CD4-positive, alpha-beta memory T cell (primary cell): ENCODE measurements at regions not wholly inside any gene's neighbourhood (a gene's known extent, or its start where the extent isn't known, plus 50 kb on each side); places are given as distances from the start of the nearest gene placed in this dataset.

Source experiments
- CTCF ChIA-PET: fragments of 350-600 bp; sonication (Branson Sonifier 250); formaldehyde crosslinking; loops from one replicate; lab custom pipeline; 2021; ENCODE audit warnings: inconsistent platforms; ENCODE audit not compliant: partially characterized antibody; lab: Charles Lee
- POLR2A ChIA-PET: fragments of 350-600 bp; sonication (Branson Sonifier 250); formaldehyde crosslinking; loops from one replicate; lab custom pipeline; 2021; ENCODE audit not compliant: partially characterized antibody; lab: Charles Lee
- DNase-seq, 5 donors: peaks; one replicate each; pipeline versions ENCODE4 v3.0.0 to v3.0.0-alpha.2; 2020 to 2022; ENCODE audit warnings: mixed read lengths in 1 of 5
- H3K27ac ChIP-seq: one replicate; pipeline ENCODE4 v1.7.0; 2013; ENCODE audit warnings: low read depth, low read length
- H3K27me3 ChIP-seq: 2 replicates; pipeline ENCODE4 v1.7.0; 2013; ENCODE audit warnings: mild to moderate bottlenecking, low read length, moderate library complexity; ENCODE audit not compliant: insufficient read depth
- H3K36me3 ChIP-seq: 2 replicates; pipeline ENCODE4 v1.7.0; 2013; ENCODE audit warnings: mild to moderate bottlenecking, low read length, moderate library complexity; ENCODE audit not compliant: insufficient read depth
- H3K4me1 ChIP-seq: 2 replicates; pipeline ENCODE4 v1.7.0; 2013; ENCODE audit warnings: mild to moderate bottlenecking, low read length, moderate library complexity; ENCODE audit not compliant: insufficient read depth
- H3K4me3 ChIP-seq, 2 donors: one replicate each; pipeline ENCODE4 v1.7.0; 2013; ENCODE audit warnings: low read length in 2 of 2, mild to moderate bottlenecking in 1 of 2
- H3K9me3 ChIP-seq, 2 donors: one replicate each; pipeline ENCODE4 v1.7.0; 2013; ENCODE audit warnings: low read length in 2 of 2, control low read depth in 1 of 2; ENCODE audit not compliant: control insufficient read depth in 1 of 2
- H3K27ac Mint-ChIP-seq, 7 donors: one replicate each; pipeline ENCODE4 v1.8.0; 2020 to 2021; ENCODE audit warnings: mixed read lengths in 7 of 7, mild to moderate bottlenecking in 6 of 7, inconsistent platforms in 3 of 7, moderate library complexity in 3 of 7
- H3K27me3 Mint-ChIP-seq, 2 donors: one replicate each; pipeline ENCODE4 v1.8.0; 2020 to 2021; ENCODE audit warnings: mixed read lengths in 2 of 2
- H3K36me3 Mint-ChIP-seq, 2 donors: one replicate each; pipeline ENCODE4 v1.8.0; 2020 to 2021; ENCODE audit warnings: mixed read lengths in 2 of 2, inconsistent platforms in 1 of 2, mild to moderate bottlenecking in 1 of 2
- H3K4me1 Mint-ChIP-seq, 4 donors: one replicate each; pipeline ENCODE4 v1.8.0; 2020 to 2021; ENCODE audit warnings: mixed read lengths in 4 of 4, mild to moderate bottlenecking in 1 of 4
- H3K4me3 Mint-ChIP-seq, 8 donors: one replicate each; pipeline ENCODE4 v1.8.0; 2020 to 2021; ENCODE audit warnings: mixed read lengths in 8 of 8, mild to moderate bottlenecking in 7 of 8, moderate library complexity in 6 of 8, inconsistent platforms in 3 of 8
- H3K9me3 Mint-ChIP-seq, 8 donors: one replicate each; pipeline ENCODE4 v1.8.0; 2020 to 2021; ENCODE audit warnings: mixed read lengths in 8 of 8, mild to moderate bottlenecking in 5 of 8, inconsistent platforms in 3 of 8, moderate library complexity in 1 of 8
- intact Hi-C: fragments of 100-400 bp; cut with micrococcal nuclease; formaldehyde crosslinking; loops from one replicate; pipeline ENCODE4 v1.15.1; 2023

GRCh38 chr13:99692854-99693253 lies 191.6 kb downstream of the TM9SF2 start:
- Histone ChIP-seq H3K9me3 (no peaks in the 10 kb centered on the region), H3K27me3 (no peaks in the 10 kb centered on the region), H3K27ac (no peak overlapping the region), H3K4me3 (no peak overlapping the region), H3K36me3 (no peaks in the 10 kb centered on the region), H3K4me1 (no peaks in the 10 kb centered on the region)
- DNase-seq, result no peak
- CTCF ChIA-PET, result no interaction called here
- peaks cover 0 to 23% of the 10 kb centered on the region in 2 donors for H3K36me3 Mint-ChIP-seq
- H3K9me3 Mint-ChIP-seq, result no peaks in the 10 kb centered on the region
- H3K4me3 Mint-ChIP-seq, result no peak overlapping the region
- peaks cover 0 to 1% (median 0%) of the 10 kb centered on the region in 4 donors for H3K4me1 Mint-ChIP-seq
- POLR2A ChIA-PET, result no interaction called here
- intact Hi-C loops, result no loop called here
- H3K27ac Mint-ChIP-seq, result no peak overlapping the region
- no peaks in the 10 kb centered on the region for H3K27me3 Mint-ChIP-seq

- no peaks in the 10 kb centered on the region for H3K9me3 ChIP-seq
- no peak overlapping the region for H3K27ac Mint-ChIP-seq
- no peaks in the 10 kb centered on the region for H3K9me3 Mint-ChIP-seq
- peaks cover 0 to 23% of the 10 kb centered on the region in 2 donors for H3K36me3 Mint-ChIP-seq
- ChIA-PET CTCF (interaction anchor here (2.5 kb wide), 1 partner anchor 35 kb away, joined by 6 read pairs; no protein-coding TSS in a partner anchor), POLR2A (no interaction called here)
- no peak overlapping the region for H3K27ac ChIP-seq
- no peak for DNase-seq
- no peaks in the 10 kb centered on the region for H3K36me3 ChIP-seq
- H3K4me3 ChIP-seq, result no peak overlapping the region
- peaks cover 0 to 1% (median 0%) of the 10 kb centered on the region in 4 donors for H3K4me1 Mint-ChIP-seq
- no peaks in the 10 kb centered on the region for H3K27me3 ChIP-seq
- no peak overlapping the region for H3K4me3 Mint-ChIP-seq
- H3K4me1 ChIP-seq, result no peaks in the 10 kb centered on the region
- H3K27me3 Mint-ChIP-seq, result no peaks in the 10 kb centered on the region
- intact Hi-C loops, result no loop called here
Observed at GRCh38 chr13:99691552-99691951, 190.3 kb downstream of the TM9SF2 start.

GRCh38 chr13:99690426-99691174 lies 189.3 kb downstream of the TM9SF2 start:
- H3K4me1 ChIP-seq, result no peaks in the 10 kb centered on the region
- Mint-ChIP-seq H3K4me1 (peaks cover 0 to 2% (median under 1%) of the 10 kb centered on the region in 4 donors), H3K4me3 (no peak overlapping the region), H3K27ac (no peak overlapping the region), H3K27me3 (no peaks in the 10 kb centered on the region), H3K9me3 (no peaks in the 10 kb centered on the region), H3K36me3 (peaks cover 0 to 23% of the 10 kb centered on the region in 2 donors)
- no peak overlapping the region for H3K27ac ChIP-seq
- no peaks in the 10 kb centered on the region for H3K9me3 ChIP-seq
- ChIA-PET POLR2A (no interaction called here), CTCF (interaction anchor here (2.5 kb wide), 1 partner anchor 34 kb away, joined by 6 read pairs; no protein-coding TSS in a partner anchor)
- DNase-seq, result no peak
- H3K27me3 ChIP-seq, result no peaks in the 10 kb centered on the region
- no peak overlapping the region for H3K4me3 ChIP-seq
- intact Hi-C loops, result no loop called here
- H3K36me3 ChIP-seq, result no peaks in the 10 kb centered on the region

GRCh38 chr13:99689955-99690354 lies 188.7 kb downstream of the TM9SF2 start:
- Mint-ChIP-seq H3K4me1 (peaks cover 0 to 2% (median under 1%) of the 10 kb centered on the region in 4 donors), H3K4me3 (no peak overlapping the region), H3K36me3 (peaks cover 0 to 23% of the 10 kb centered on the region in 2 donors), H3K27ac (no peak overlapping the region), H3K9me3 (no peaks in the 10 kb centered on the region), H3K27me3 (no peaks in the 10 kb centered on the region)
- intact Hi-C loops, result no loop called here
- Histone ChIP-seq H3K9me3 (no peaks in the 10 kb centered on the region), H3K4me3 (no peak overlapping the region), H3K27me3 (no peaks in the 10 kb centered on the region), H3K27ac (no peak overlapping the region), H3K4me1 (no peaks in the 10 kb centered on the region), H3K36me3 (no peaks in the 10 kb centered on the region)
- CTCF ChIA-PET, result interaction anchor here (2.5 kb wide), 1 partner anchor 34 kb away, joined by 6 read pairs; no protein-coding TSS in a partner anchor
- POLR2A ChIA-PET, result no interaction called here
- DNase-seq, result no peak

GRCh38 chr13:99688776-99689175 lies 187.5 kb downstream of the TM9SF2 start:
- intact Hi-C loops, result no loop called here
- Mint-ChIP-seq H3K9me3 (no peaks in the 10 kb centered on the region), H3K27me3 (no peaks in the 10 kb centered on the region), H3K27ac (no peak overlapping the region), H3K4me3 (no peak overlapping the region), H3K36me3 (peaks cover 0 to 15% of the 10 kb centered on the region in 2 donors), H3K4me1 (peaks cover 0 to 2% (median under 1%) of the 10 kb centered on the region in 4 donors)
- no peak for DNase-seq
- ChIA-PET CTCF (interaction anchor here (1.2 to 1.4 kb wide), 2 partner anchors 14 to 228 kb away, joined by 3 read pairs; no protein-coding TSS in a partner anchor), POLR2A (no interaction called here)
- Histone ChIP-seq H3K4me3 (no peak overlapping the region), H3K9me3 (no peaks in the 10 kb centered on the region), H3K27me3 (no peaks in the 10 kb centered on the region), H3K27ac (no peak overlapping the region), H3K36me3 (no peaks in the 10 kb centered on the region), H3K4me1 (no peaks in the 10 kb centered on the region)

GRCh38 chr13:99687723-99688397 lies 186.6 kb downstream of the TM9SF2 start:
- Mint-ChIP-seq H3K9me3 (no peaks in the 10 kb centered on the region), H3K27me3 (no peaks in the 10 kb centered on the region), H3K4me3 (no peak overlapping the region), H3K27ac (no peak overlapping the region), H3K4me1 (peaks cover 0 to 2% (median under 1%) of the 10 kb centered on the region in 4 donors), H3K36me3 (peaks cover 0 to 14% of the 10 kb centered on the region in 2 donors)
- ChIA-PET CTCF (interaction anchor here (0.5 to 1.4 kb wide), 3 partner anchors 31 to 731 kb away, joined by 3 read pairs; no protein-coding TSS in a partner anchor), POLR2A (no interaction called here)
- DNase-seq, result no peak
- no peaks in the 10 kb centered on the region for H3K36me3 ChIP-seq
- intact Hi-C loops, result no loop called here
- no peaks in the 10 kb centered on the region for H3K27me3 ChIP-seq
- H3K4me3 ChIP-seq, result no peak overlapping the region
- H3K27ac ChIP-seq, result no peak overlapping the region
- H3K9me3 ChIP-seq, result no peaks in the 10 kb centered on the region
- H3K4me1 ChIP-seq, result no peaks in the 10 kb centered on the region

GRCh38 chr13:99686944-99687411 lies 185.7 kb downstream of the TM9SF2 start:
- Mint-ChIP-seq H3K27ac (no peak overlapping the region), H3K4me3 (no peak overlapping the region), H3K36me3 (peaks cover 0 to 10% of the 10 kb centered on the region in 2 donors), H3K9me3 (no peaks in the 10 kb centered on the region), H3K4me1 (peaks cover 0 to 2% (median under 1%) of the 10 kb centered on the region in 4 donors), H3K27me3 (no peaks in the 10 kb centered on the region)
- intact Hi-C loops, result no loop called here
- DNase-seq, result no peak
- no peaks in the 10 kb centered on the region for H3K36me3 ChIP-seq
- H3K27ac ChIP-seq, result no peak overlapping the region
- ChIA-PET CTCF (interaction anchor here (0.5 to 1.1 kb wide), 3 partner anchors 12 to 238 kb away, joined by 3 to 4 read pairs (median 3); no protein-coding TSS in a partner anchor), POLR2A (no interaction called here)
- no peak overlapping the region for H3K4me3 ChIP-seq
- H3K27me3 ChIP-seq, result no peaks in the 10 kb centered on the region
- no peaks in the 10 kb centered on the region for H3K4me1 ChIP-seq
- no peaks in the 10 kb centered on the region for H3K9me3 ChIP-seq
